ENCODE measurements at regions not wholly inside any gene's neighbourhood (a gene's known extent, or its start where the extent isn't known, plus 50 kb on each side); places are given as distances from the start of the nearest gene placed in this dataset.

DNA sequence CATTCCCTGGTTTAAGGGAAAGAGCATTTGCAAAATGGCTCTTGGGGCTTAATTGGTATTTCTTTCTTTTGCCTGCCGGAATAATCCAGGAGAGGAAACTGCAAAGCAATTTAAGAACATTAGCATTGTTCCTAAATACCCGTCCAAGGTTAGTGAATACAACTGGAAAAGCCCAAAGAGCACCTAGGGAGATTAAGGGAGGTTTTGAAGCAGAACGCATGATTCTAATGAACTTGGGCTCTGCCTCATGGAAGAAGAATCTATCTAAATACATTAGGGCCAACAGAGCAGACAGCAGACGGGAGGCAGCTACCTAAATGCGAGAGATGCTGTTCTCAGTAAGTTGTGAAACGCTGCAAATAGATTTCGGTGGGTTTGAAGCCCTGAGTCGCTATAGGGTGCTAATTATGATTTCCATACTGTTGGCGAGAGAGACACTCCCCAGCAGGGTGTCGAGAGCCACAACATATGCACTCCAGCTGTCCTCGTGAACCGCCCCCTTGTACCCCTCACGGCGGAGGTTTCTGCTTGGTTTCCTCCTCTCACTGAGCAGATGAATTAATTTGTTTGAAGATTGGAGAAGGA is 326.7 kb upstream of the CAMK1G start:
- TF ChIP-seq, protein P1, sequence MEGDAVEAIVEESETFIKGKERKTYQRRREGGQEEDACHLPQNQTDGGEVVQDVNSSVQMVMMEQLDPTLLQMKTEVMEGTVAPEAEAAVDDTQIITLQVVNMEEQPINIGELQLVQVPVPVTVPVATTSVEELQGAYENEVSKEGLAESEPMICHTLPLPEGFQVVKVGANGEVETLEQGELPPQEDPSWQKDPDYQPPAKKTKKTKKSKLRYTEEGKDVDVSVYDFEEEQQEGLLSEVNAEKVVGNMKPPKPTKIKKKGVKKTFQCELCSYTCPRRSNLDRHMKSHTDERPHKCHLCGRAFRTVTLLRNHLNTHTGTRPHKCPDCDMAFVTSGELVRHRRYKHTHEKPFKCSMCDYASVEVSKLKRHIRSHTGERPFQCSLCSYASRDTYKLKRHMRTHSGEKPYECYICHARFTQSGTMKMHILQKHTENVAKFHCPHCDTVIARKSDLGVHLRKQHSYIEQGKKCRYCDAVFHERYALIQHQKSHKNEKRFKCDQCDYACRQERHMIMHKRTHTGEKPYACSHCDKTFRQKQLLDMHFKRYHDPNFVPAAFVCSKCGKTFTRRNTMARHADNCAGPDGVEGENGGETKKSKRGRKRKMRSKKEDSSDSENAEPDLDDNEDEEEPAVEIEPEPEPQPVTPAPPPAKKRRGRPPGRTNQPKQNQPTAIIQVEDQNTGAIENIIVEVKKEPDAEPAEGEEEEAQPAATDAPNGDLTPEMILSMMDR (IDR thresholded peaks at IDR 0.05): no peak
- TF ChIP-seq POLR2AphosphoS5 (IDR thresholded peaks at IDR 0.05): no peak
